Mammary epithelial cell (primary cell): ENCODE measurements at regions not wholly inside any gene's neighbourhood (a gene's known extent, or its start where the extent isn't known, plus 50 kb on each side); places are given as distances from the start of the nearest gene placed in this dataset.
A peak's percentile ranks its signal among the peaks of the same experiment; 100 is the strongest.

ENCODE experiments used
- EZH2 ChIP-seq: IDR thresholded peaks from 2 replicates; pipeline ENCODE4 v1.6.1; 2012; ENCODE audit warnings: low read length, inconsistent platforms, borderline replicate concordance
- TF ChIP-seq, protein P1 (sequence below), 2 donors: IDR thresholded peaks in 1 of 2; conservative IDR thresholded peaks in 1 of 2; 2 replicates each; pipeline ENCODE4 v1.5.1; 2011 to 2012; ENCODE audit warnings: inconsistent platforms in 2 of 2, low read length in 2 of 2, mild to moderate bottlenecking in 2 of 2, control low read depth in 1 of 2, low read depth in 1 of 2; ENCODE audit not compliant: insufficient read depth in 1 of 2; ENCODE audit errors: extremely low read depth in 1 of 2

DNA sequence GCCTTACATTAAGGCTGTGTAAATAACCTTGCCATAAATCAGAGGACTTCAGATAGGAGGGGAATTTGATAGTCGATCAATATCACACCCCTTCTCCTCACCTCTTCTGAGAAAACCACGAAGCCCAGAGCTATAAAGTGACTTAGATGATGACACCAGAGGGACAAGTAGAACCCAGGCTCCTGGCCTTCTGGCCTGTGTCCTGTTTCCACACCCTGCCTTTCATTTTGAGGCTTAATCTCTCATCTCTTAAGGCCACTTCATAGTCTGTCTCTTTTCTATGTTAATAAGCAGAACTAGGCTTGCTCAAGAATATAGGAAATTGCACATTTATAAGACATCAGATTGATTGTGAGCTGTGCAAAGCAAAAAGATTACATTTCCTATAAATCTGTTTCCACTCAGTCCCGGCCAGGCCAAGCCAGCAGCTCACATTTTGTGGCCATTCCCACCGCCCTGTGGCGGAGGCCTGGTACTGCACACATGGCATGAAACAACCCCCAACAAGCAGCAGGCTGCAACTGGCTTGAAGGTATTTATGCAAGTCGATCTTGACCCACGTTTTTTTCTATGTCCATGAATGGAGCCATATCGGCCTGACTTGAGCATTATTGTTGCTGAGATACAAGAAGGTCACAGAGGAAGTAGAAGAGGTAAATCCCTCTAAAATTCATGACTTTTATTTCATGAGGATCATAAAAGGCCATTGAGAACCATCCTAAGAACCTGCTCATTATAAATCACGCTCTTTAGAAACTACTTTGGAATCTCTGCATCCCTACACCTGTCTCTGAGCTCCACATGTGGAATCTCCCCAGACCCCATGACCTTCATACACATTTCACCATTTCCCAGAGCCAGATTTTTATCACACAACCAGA, 93.7 kb downstream of the PMP22 start:
- TF ChIP-seq, protein P1, sequence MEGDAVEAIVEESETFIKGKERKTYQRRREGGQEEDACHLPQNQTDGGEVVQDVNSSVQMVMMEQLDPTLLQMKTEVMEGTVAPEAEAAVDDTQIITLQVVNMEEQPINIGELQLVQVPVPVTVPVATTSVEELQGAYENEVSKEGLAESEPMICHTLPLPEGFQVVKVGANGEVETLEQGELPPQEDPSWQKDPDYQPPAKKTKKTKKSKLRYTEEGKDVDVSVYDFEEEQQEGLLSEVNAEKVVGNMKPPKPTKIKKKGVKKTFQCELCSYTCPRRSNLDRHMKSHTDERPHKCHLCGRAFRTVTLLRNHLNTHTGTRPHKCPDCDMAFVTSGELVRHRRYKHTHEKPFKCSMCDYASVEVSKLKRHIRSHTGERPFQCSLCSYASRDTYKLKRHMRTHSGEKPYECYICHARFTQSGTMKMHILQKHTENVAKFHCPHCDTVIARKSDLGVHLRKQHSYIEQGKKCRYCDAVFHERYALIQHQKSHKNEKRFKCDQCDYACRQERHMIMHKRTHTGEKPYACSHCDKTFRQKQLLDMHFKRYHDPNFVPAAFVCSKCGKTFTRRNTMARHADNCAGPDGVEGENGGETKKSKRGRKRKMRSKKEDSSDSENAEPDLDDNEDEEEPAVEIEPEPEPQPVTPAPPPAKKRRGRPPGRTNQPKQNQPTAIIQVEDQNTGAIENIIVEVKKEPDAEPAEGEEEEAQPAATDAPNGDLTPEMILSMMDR (conservative IDR thresholded peaks at IDR 0.05 in 1 of 2, IDR thresholded peaks at IDR 0.05 in 1 of 2; ENCODE audit: extremely low read depth in 1 of 2, insufficient read depth in 1 of 2, low read depth in 1 of 2, low read length in 2 of 2), result peak; percentile 82 to 86
- TF ChIP-seq EZH2, result no peak
